Trophoblast cell (in vitro differentiated cells and primary cell): ENCODE measurements at regions not wholly inside any gene's neighbourhood (a gene's known extent, or its start where the extent isn't known, plus 50 kb on each side); places are given as distances from the start of the nearest gene placed in this dataset.

ENCODE experiments used
- DNase-seq, 2 donors: peaks; one replicate each; pipeline ENCODE4 v3.0.0-alpha.2; 2016
- H2AFZ ChIP-seq: 2 replicates; pipeline ENCODE4 v1.6.1; 2013; ENCODE audit warnings: low read length, moderate library complexity, mild to moderate bottlenecking; ENCODE audit not compliant: insufficient read depth, poor library complexity
- H2AK5ac ChIP-seq: 2 replicates; pipeline ENCODE4 v1.6.1; 2013; ENCODE audit warnings: mild to moderate bottlenecking, low read length
- H2BK120ac ChIP-seq: 2 replicates; pipeline ENCODE4 v1.6.1; 2013; ENCODE audit warnings: low read length, mild to moderate bottlenecking, moderate library complexity; ENCODE audit not compliant: insufficient read depth, poor library complexity
- H2BK12ac ChIP-seq: 2 replicates; pipeline ENCODE4 v1.6.1; 2013; ENCODE audit warnings: mild to moderate bottlenecking, low read length, moderate library complexity
- H2BK5ac ChIP-seq: 2 replicates; pipeline ENCODE4 v1.6.1; 2013; ENCODE audit warnings: low read length, low read depth, moderate library complexity, mild to moderate bottlenecking; ENCODE audit not compliant: poor library complexity
- H3K14ac ChIP-seq: 2 replicates; pipeline ENCODE4 v1.6.1; 2013; ENCODE audit warnings: mild to moderate bottlenecking, low read length
- H3K18ac ChIP-seq: 2 replicates; pipeline ENCODE4 v1.6.1; 2013; ENCODE audit warnings: mild to moderate bottlenecking, low read length
- H3K23ac ChIP-seq: 2 replicates; pipeline ENCODE4 v1.6.1; 2013; ENCODE audit warnings: low read length
- H3K27ac ChIP-seq: 2 replicates; pipeline ENCODE4 v1.5.1; 2013; ENCODE audit warnings: low read depth, mild to moderate bottlenecking, inconsistent platforms, low read length, moderate library complexity
- H3K27me3 ChIP-seq: 2 replicates; pipeline ENCODE4 v1.6.1; 2013; ENCODE audit warnings: inconsistent platforms, mild to moderate bottlenecking, low read length, moderate library complexity; ENCODE audit not compliant: insufficient read depth
- H3K36me3 ChIP-seq, 2 experiments: 1 replicate in 1 of 2; 2 replicates in 1 of 2; pipeline ENCODE4 v1.6.1; 2013; ENCODE audit warnings: low read length in 2 of 2, mild to moderate bottlenecking in 2 of 2, moderate library complexity in 1 of 2; ENCODE audit not compliant: insufficient read depth in 2 of 2, control insufficient read depth in 1 of 2
- H3K4ac ChIP-seq: 2 replicates; pipeline ENCODE4 v1.6.1; 2013; ENCODE audit warnings: low read depth, mild to moderate bottlenecking, low read length, moderate library complexity
- H3K4me1 ChIP-seq, 2 experiments: 1 replicate in 1 of 2; 2 replicates in 1 of 2; pipeline ENCODE4 v1.6.1; 2013; ENCODE audit warnings: low read length in 2 of 2, mild to moderate bottlenecking in 2 of 2, moderate library complexity in 1 of 2; ENCODE audit not compliant: insufficient read depth in 2 of 2, control insufficient read depth in 1 of 2
- H3K4me2 ChIP-seq: 2 replicates; pipeline ENCODE4 v1.6.1; 2013; ENCODE audit warnings: inconsistent platforms, mild to moderate bottlenecking, low read length, moderate library complexity
- H3K4me3 ChIP-seq: 2 replicates; pipeline ENCODE4 v1.5.1; 2013; ENCODE audit warnings: mild to moderate bottlenecking, low read depth, low read length, inconsistent platforms
- H3K79me1 ChIP-seq: one replicate; pipeline ENCODE4 v1.6.1; 2013; ENCODE audit warnings: low read length
- H3K79me2 ChIP-seq: 2 replicates; pipeline ENCODE4 v1.6.1; 2013; ENCODE audit warnings: low read length, mild to moderate bottlenecking; ENCODE audit not compliant: control insufficient read depth, insufficient read depth, poor library complexity
- H3K9ac ChIP-seq: 2 replicates; pipeline ENCODE4 v1.6.1; 2013; ENCODE audit warnings: mild to moderate bottlenecking, low read length
- H3K9me3 ChIP-seq: 2 replicates; pipeline ENCODE4 v1.6.1; 2013; ENCODE audit warnings: low read depth, mild to moderate bottlenecking, control low read depth, inconsistent platforms, low read length; ENCODE audit not compliant: insufficient read depth
- H4K12ac ChIP-seq: 2 replicates; pipeline ENCODE4 v1.6.1; 2013; ENCODE audit warnings: low read depth, mild to moderate bottlenecking, low read length, moderate library complexity
- H4K8ac ChIP-seq: 2 replicates; pipeline ENCODE4 v1.6.1; 2013; ENCODE audit warnings: low read depth, mild to moderate bottlenecking, low read length, moderate library complexity
- H4K91ac ChIP-seq: one replicate; pipeline ENCODE4 v1.6.1; 2013; ENCODE audit warnings: low read depth, mild to moderate bottlenecking, low read length, moderate library complexity
- WGBS: extraction: QIAGEN DNeasy Blood & Tissue Kit; methylation state at CpG from one replicate; pipeline ENCODE4 v1.1.7; 2013; ENCODE audit warnings: missing lambda C conversion rate; ENCODE audit not compliant: insufficient read length, insufficient coverage; ENCODE audit errors: extremely low coverage; 5-methylcytosine and 5-hydroxymethylcytosine counted together

DNA sequence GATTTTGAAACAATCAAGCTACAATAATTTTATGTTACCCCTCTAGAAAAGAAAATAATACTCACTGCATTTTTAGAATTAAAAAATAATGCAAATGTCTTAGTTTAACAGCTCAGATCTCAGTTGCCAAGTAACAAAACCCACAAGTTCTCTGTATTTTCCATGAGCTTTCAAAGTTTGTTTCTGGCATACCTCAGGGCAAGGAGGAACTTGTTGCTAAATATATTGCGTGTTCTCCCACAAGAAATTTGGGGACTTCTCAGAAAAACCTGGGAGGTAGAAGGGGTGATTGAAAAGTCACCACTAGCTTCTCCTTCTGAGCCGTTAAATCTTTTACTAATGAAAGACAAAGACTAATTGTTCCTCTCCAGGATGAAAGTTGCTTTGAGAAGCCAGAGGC lies 236.8 kb upstream of the MARCKS start:
- H2BK120ac ChIP-seq: no peak overlapping the region
- H2AFZ ChIP-seq: no peak overlapping the region
- H3K4me2 ChIP-seq: no peak overlapping the region
- H3K23ac ChIP-seq: no peak overlapping the region
- no peak overlapping the region for H3K4ac ChIP-seq
- no peaks in the 10 kb centered on the region for H3K79me1 ChIP-seq
- H4K12ac ChIP-seq: no peak overlapping the region
- no peak overlapping the region for H2BK5ac ChIP-seq
- no peak overlapping the region for H2AK5ac ChIP-seq
- H3K4me1 ChIP-seq: peaks cover 0 to 2% of the 10 kb centered on the region in 2 experiments
- DNase-seq: no peak
- H3K36me3 ChIP-seq: no peaks in the 10 kb centered on the region
- H2BK12ac ChIP-seq: no peak overlapping the region
- WGBS: no CpG with 5 or more reads among the region's 2 CpGs
- H3K14ac ChIP-seq: no peak overlapping the region
- H3K9me3 ChIP-seq: no peaks in the 10 kb centered on the region
- H3K27me3 ChIP-seq: no peaks in the 10 kb centered on the region
- no peak overlapping the region for H3K18ac ChIP-seq
- H3K79me2 ChIP-seq: no peaks in the 10 kb centered on the region
- no peak overlapping the region for H4K91ac ChIP-seq
- H3K9ac ChIP-seq: no peak overlapping the region
- H4K8ac ChIP-seq: no peak overlapping the region
- no peak overlapping the region for H3K4me3 ChIP-seq
- no peak overlapping the region for H3K27ac ChIP-seq

GRCh38 chr6:113622254-113622653 lies 234.9 kb upstream of the MARCKS start:
- no CpG with 5 or more reads among the region's 5 CpGs for WGBS

DNA sequence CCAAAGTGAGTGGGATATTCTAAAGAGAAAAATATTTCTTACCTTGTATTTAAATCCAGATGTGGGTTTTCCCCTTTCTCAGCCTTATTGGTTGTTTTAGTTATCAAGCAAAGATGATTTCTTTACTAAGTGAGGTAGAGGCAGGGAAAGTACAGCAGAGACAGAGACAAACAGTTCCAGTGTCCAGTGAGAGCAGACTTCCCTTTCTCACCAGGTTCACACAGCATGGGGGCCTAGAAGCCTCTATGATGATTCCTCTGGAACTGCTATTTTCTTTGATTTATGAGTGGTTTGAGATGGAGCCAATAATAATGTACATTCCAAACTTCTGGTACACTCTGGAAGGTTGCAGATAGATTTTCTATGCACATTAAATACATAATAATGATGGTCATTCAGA lies 234.0 kb upstream of the MARCKS start:
- Histone ChIP-seq H3K27ac (no peak overlapping the region), H4K8ac (no peak overlapping the region)
- no peak for DNase-seq

More at GRCh38 chr6:113622254-113622653, 234.9 kb upstream of the MARCKS start:
- H3K23ac ChIP-seq: no peak overlapping the region
- H2BK12ac ChIP-seq: no peak overlapping the region
- no peak overlapping the region for H3K9ac ChIP-seq
- DNase-seq: no peak
- H3K27ac ChIP-seq: no peak overlapping the region
- H2AK5ac ChIP-seq: no peak overlapping the region
- no peaks in the 10 kb centered on the region for H3K79me2 ChIP-seq
- no peak overlapping the region for H4K8ac ChIP-seq
- H3K4me2 ChIP-seq: no peak overlapping the region
- H3K79me1 ChIP-seq: no peaks in the 10 kb centered on the region
- H3K4me3 ChIP-seq: no peak overlapping the region
- no peak overlapping the region for H3K14ac ChIP-seq
- no peaks in the 10 kb centered on the region for H3K9me3 ChIP-seq
- H3K36me3 ChIP-seq: no peaks in the 10 kb centered on the region
- no peak overlapping the region for H2BK120ac ChIP-seq
- peaks cover 0 to 2% of the 10 kb centered on the region in 2 experiments for H3K4me1 ChIP-seq
- no peak overlapping the region for H2AFZ ChIP-seq
- no peak overlapping the region for H2BK5ac ChIP-seq
- H4K91ac ChIP-seq: no peak overlapping the region
- no peak overlapping the region for H3K18ac ChIP-seq
- H3K4ac ChIP-seq: no peak overlapping the region
- no peaks in the 10 kb centered on the region for H3K27me3 ChIP-seq
- H4K12ac ChIP-seq: no peak overlapping the region

DNA sequence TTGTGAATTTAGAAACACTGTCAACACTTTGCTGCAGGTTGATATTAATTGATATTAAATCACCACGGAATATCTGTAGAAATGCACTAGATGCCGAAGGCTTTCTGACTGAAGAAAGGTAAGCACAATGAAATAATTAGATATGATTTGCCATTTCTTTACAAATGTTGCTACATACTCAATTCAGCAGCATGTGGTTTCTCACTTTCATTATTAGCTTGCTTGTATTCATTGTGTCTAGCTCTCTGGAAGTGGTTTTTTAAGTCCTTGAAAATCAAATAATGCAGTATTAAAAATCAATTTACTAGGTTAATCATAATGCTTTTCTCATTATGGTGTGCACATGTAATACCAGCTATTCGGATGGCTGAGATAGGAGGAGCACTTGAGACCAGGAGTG lies 231.3 kb upstream of the MARCKS start:
- H3K4me3 ChIP-seq: no peak overlapping the region
- H3K4me1 ChIP-seq: peaks cover 0 to 2% of the 10 kb centered on the region in 2 experiments
- H3K79me2 ChIP-seq: no peaks in the 10 kb centered on the region
- no peak overlapping the region for H3K18ac ChIP-seq
- H3K14ac ChIP-seq: no peak overlapping the region
- DNase-seq: no peak
- no peak overlapping the region for H3K27ac ChIP-seq
- peaks cover under 1% of the 10 kb centered on the region for H3K79me1 ChIP-seq
- H2BK12ac ChIP-seq: no peak overlapping the region
- WGBS: no CpG with 5 or more reads among the region's 3 CpGs
- H4K91ac ChIP-seq: no peak overlapping the region
- no peaks in the 10 kb centered on the region for H3K36me3 ChIP-seq
- no peak overlapping the region for H4K8ac ChIP-seq
- H2BK120ac ChIP-seq: no peak overlapping the region
- H3K9ac ChIP-seq: no peak overlapping the region
- H3K4me2 ChIP-seq: no peak overlapping the region
- no peak overlapping the region for H2BK5ac ChIP-seq
- no peak overlapping the region for H3K23ac ChIP-seq
- H3K9me3 ChIP-seq: no peaks in the 10 kb centered on the region
- no peak overlapping the region for H2AFZ ChIP-seq
- H2AK5ac ChIP-seq: no peak overlapping the region
- no peaks in the 10 kb centered on the region for H3K27me3 ChIP-seq
- no peak overlapping the region for H4K12ac ChIP-seq
- no peak overlapping the region for H3K4ac ChIP-seq

More for the DNA sequence above, 234.0 kb upstream of the MARCKS start:
- no peaks in the 10 kb centered on the region for H3K9me3 ChIP-seq
- H3K36me3 ChIP-seq: no peaks in the 10 kb centered on the region
- no peak overlapping the region for H2BK12ac ChIP-seq
- peaks cover 0 to 2% of the 10 kb centered on the region in 2 experiments for H3K4me1 ChIP-seq
- no peak overlapping the region for H3K9ac ChIP-seq
- H3K23ac ChIP-seq: no peak overlapping the region
- H2AK5ac ChIP-seq: no peak overlapping the region
- H3K4me2 ChIP-seq: no peak overlapping the region
- no peak overlapping the region for H2BK5ac ChIP-seq
- H3K4ac ChIP-seq: no peak overlapping the region
- no peaks in the 10 kb centered on the region for H3K27me3 ChIP-seq
- no peak overlapping the region for H2BK120ac ChIP-seq
- H3K4me3 ChIP-seq: no peak overlapping the region
- no peaks in the 10 kb centered on the region for H3K79me1 ChIP-seq
- no peaks in the 10 kb centered on the region for H3K79me2 ChIP-seq
- H3K14ac ChIP-seq: no peak overlapping the region
- no peak overlapping the region for H4K12ac ChIP-seq
- H2AFZ ChIP-seq: no peak overlapping the region
- no peak overlapping the region for H3K18ac ChIP-seq
- H4K91ac ChIP-seq: no peak overlapping the region
